HEK293 (cell line): ENCODE measurements at regions not wholly inside any gene's neighbourhood (a gene's known extent, or its start where the extent isn't known, plus 50 kb on each side); places are given as distances from the start of the nearest gene placed in this dataset.

ENCODE experiments used
- CTCF ChIA-PET: fragments of 350-600 bp; formaldehyde crosslinking; extraction: SDS; loops from one replicate; lab custom pipeline; 2021; ENCODE audit warnings: antibody characterized with exemption; lab: Yijun Ruan, JAX
- POLR2A ChIA-PET: fragments of 300-600 bp; formaldehyde crosslinking; extraction: SDS; loops from one replicate; lab custom pipeline; 2020; ENCODE audit warnings: antibody characterized with exemption, inconsistent platforms; lab: Yijun Ruan, JAX
- H3K27ac ChIP-seq: fragments of 200-500 bp; sonication (Bioruptor generic); 2 replicates; pipeline ENCODE4 v1.5.1; 2014; ENCODE audit warnings: low read depth, low read length, control low read depth, inconsistent platforms; ENCODE audit errors: extremely low read depth
- H3K36me3 ChIP-seq, 2 experiments: fragments of 200-500 bp in 1 of 2; sonication (Bioruptor generic) in 1 of 2; 1 replicate in 1 of 2; 2 replicates in 1 of 2; pipeline ENCODE4 v1.5.1; 2014 to 2017; ENCODE audit warnings: inconsistent platforms in 2 of 2, low read length in 2 of 2; ENCODE audit not compliant: control insufficient read depth in 2 of 2, insufficient read depth in 1 of 2
- H3K4me1 ChIP-seq: fragments of 200-500 bp; sonication (Bioruptor generic); 2 replicates; pipeline ENCODE4 v1.5.1; 2014; ENCODE audit warnings: mild to moderate bottlenecking, low read length, inconsistent platforms; ENCODE audit not compliant: control insufficient read depth, insufficient read depth
- H3K4me3 ChIP-seq: 2 replicates; pipeline ENCODE4 v1.5.1; 2011; ENCODE audit warnings: low read depth, mild to moderate bottlenecking, control low read depth, low read length, moderate library complexity
- H3K9me3 ChIP-seq: fragments of 200-500 bp; sonication (Bioruptor generic); 2 replicates; pipeline ENCODE4 v1.5.1; 2014; ENCODE audit warnings: low read depth, low read length, inconsistent platforms; ENCODE audit not compliant: control insufficient read depth, insufficient read depth
- AEBP2 ChIP-seq: fragments of 450-650 bp; formaldehyde crosslinking; IDR thresholded peaks from 2 replicates; pipeline ENCODE4 v1.5.1; 2016; ENCODE audit warnings: missing biosample characterization, missing genetic modification characterization, borderline replicate concordance
- GFI1B ChIP-seq: fragments of 450-650 bp; formaldehyde crosslinking; IDR thresholded peaks from 2 replicates; pipeline ENCODE4 v1.5.1; 2016; ENCODE audit warnings: missing biosample characterization, missing genetic modification characterization
- HOXA7 ChIP-seq: sonication (generic); formaldehyde crosslinking; IDR thresholded peaks from 2 replicates; pipeline ENCODE4 v1.8.1; 2022; ENCODE audit warnings: missing genetic modification reagents, borderline replicate concordance
- HOXC10 ChIP-seq: sonication (generic); formaldehyde crosslinking; IDR thresholded peaks from 2 replicates; pipeline ENCODE4 v1.8.1; 2023; ENCODE audit warnings: mild to moderate bottlenecking, missing genetic modification reagents
- MYNN ChIP-seq: fragments of 450-650 bp; formaldehyde crosslinking; IDR thresholded peaks from 2 replicates; pipeline ENCODE4 v1.5.1; 2016; ENCODE audit warnings: missing biosample characterization, missing genetic modification characterization, borderline replicate concordance
- PBX3 ChIP-seq: sonication (generic); formaldehyde crosslinking; IDR thresholded peaks from 2 replicates; pipeline ENCODE4 v1.8.1; 2022; ENCODE audit warnings: mild to moderate bottlenecking, moderate library complexity, missing genetic modification reagents
- SALL2 ChIP-seq: fragments of 450-650 bp; formaldehyde crosslinking; IDR thresholded peaks from 2 replicates; pipeline ENCODE4 v1.5.0; 2017; ENCODE audit warnings: missing biosample characterization, mild to moderate bottlenecking, missing genetic modification characterization, borderline replicate concordance
- SP2 ChIP-seq: fragments of 450-650 bp; formaldehyde crosslinking; IDR thresholded peaks from 2 replicates; pipeline ENCODE4 v1.5.1; 2016; ENCODE audit warnings: missing biosample characterization, missing genetic modification characterization
- ZBTB11 ChIP-seq: fragments of 450-650 bp; formaldehyde crosslinking; conservative IDR thresholded peaks from 2 replicates; pipeline ENCODE4 v1.5.1; 2016; ENCODE audit warnings: low read depth, missing biosample characterization, missing genetic modification characterization
- ZFHX2 ChIP-seq: fragments of 450-650 bp; formaldehyde crosslinking; conservative IDR thresholded peaks from 2 replicates; pipeline ENCODE4 v1.5.1; 2016; ENCODE audit warnings: missing biosample characterization, missing genetic modification characterization
- ZNF10 ChIP-seq: fragments of 450-650 bp; formaldehyde crosslinking; IDR thresholded peaks from 2 replicates; pipeline ENCODE4 v1.5.1; 2017; ENCODE audit warnings: missing biosample characterization, missing genetic modification characterization
- ZNF223 ChIP-seq: fragments of 450-650 bp; formaldehyde crosslinking; IDR thresholded peaks from 2 replicates; pipeline ENCODE4 v1.5.1; 2016; ENCODE audit warnings: missing biosample characterization, missing genetic modification characterization
- ZNF292 ChIP-seq: fragments of 450-650 bp; formaldehyde crosslinking; IDR thresholded peaks from 2 replicates; pipeline ENCODE4 v1.5.1; 2016; ENCODE audit warnings: low read depth, missing biosample characterization, missing genetic modification characterization, borderline replicate concordance
- ZNF416 ChIP-seq: fragments of 450-650 bp; formaldehyde crosslinking; IDR thresholded peaks from 2 replicates; pipeline ENCODE4 v1.5.1; 2016; ENCODE audit warnings: missing biosample characterization, missing genetic modification characterization
- ZNF549 ChIP-seq: fragments of 450-650 bp; IDR thresholded peaks from 2 replicates; pipeline ENCODE4 v1.5.1; 2018; ENCODE audit warnings: missing biosample characterization, missing genetic modification characterization, mild to moderate bottlenecking, inconsistent platforms, moderate library complexity
- ZNF571 ChIP-seq: fragments of 450-650 bp; formaldehyde crosslinking; IDR thresholded peaks from 2 replicates; pipeline ENCODE4 v1.5.0; 2017; ENCODE audit warnings: missing biosample characterization, missing genetic modification characterization
- ZSCAN18 ChIP-seq: fragments of 450-650 bp; formaldehyde crosslinking; IDR thresholded peaks from 2 replicates; pipeline ENCODE4 v1.5.1; 2016; ENCODE audit warnings: missing biosample characterization, missing genetic modification characterization
- TF ChIP-seq, protein P1 (sequence below): fragments of 450-650 bp; formaldehyde crosslinking; IDR thresholded peaks from 2 replicates; pipeline ENCODE4 v1.5.1; 2017; ENCODE audit warnings: missing biosample characterization, missing genetic modification characterization
- TF ChIP-seq, protein P2 (sequence below): fragments of 450-650 bp; formaldehyde crosslinking; IDR thresholded peaks from 2 replicates; pipeline ENCODE4 v1.5.1; 2016; ENCODE audit warnings: missing biosample characterization, missing genetic modification characterization

DNA sequence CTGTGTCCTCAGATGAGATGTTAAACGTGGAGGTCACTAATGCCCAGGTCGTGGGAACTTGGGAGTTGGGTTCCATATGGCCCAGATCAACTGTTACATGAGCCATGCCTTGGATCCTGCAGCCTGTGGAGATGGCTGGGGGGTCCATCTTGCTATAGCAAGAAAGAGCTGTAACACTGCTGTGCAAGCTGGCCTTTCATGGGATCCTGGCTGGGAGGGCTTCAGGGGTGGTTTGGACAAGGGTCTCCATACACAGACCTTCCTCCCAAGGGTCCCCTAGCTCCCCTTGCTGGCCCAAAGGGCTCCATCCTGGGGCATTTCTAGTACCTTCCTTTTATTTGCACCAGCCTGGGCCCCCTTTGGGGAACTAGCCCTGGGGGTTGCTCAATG lies 337.7 kb downstream of the DYSF start (continued):
- TF ChIP-seq AEBP2 (tag by site-specific recombination) (no peak), ZFHX2 (tag by site-specific recombination) (no peak), GFI1B (no peak), HOXA7 (CRISPR knock-in tag) (no peak), ZNF292 (tag by site-specific recombination) (no peak), ZNF549 (tag by site-specific recombination) (no peak)
- TF ChIP-seq, all 188 proteins: peak for 0

GRCh38 chr2:71790226-71791060 lies 337.1 kb downstream of the DYSF start:
- CTCF ChIA-PET = interaction anchor here (0.6 to 6.3 kb wide), 3 partner anchors 8 to 1047 kb away, joined by 3 to 41 read pairs (median 3); no protein-coding TSS in a partner anchor
- POLR2A ChIA-PET = no interaction called here
- Histone ChIP-seq H3K4me1 (no peaks in the 10 kb centered on the region), H3K36me3 (no peaks in the 10 kb centered on the region), H3K27ac (no peak overlapping the region), H3K4me3 (no peak overlapping the region), H3K9me3 (no peaks in the 10 kb centered on the region)
- TF ChIP-seq ZNF223 = no peak

GRCh38 chr2:71789556-71790204 lies 336.3 kb downstream of the DYSF start:
- H3K36me3 ChIP-seq = no peaks in the 10 kb centered on the region
- H3K4me1 ChIP-seq = no peaks in the 10 kb centered on the region
- ChIA-PET POLR2A (no interaction called here), CTCF (interaction anchor here (0.6 to 6.3 kb wide), 5 partner anchors 9 to 1047 kb away, joined by 3 to 41 read pairs (median 3); no protein-coding TSS in a partner anchor)
- no peak overlapping the region for H3K27ac ChIP-seq
- H3K4me3 ChIP-seq = no peak overlapping the region
- H3K9me3 ChIP-seq = no peaks in the 10 kb centered on the region
- TF ChIP-seq ZBTB11 (tag by site-specific recombination) = no peak
- no peak for TF ChIP-seq SALL2
- no peak for TF ChIP-seq ZNF549 (tag by site-specific recombination)
- TF ChIP-seq, protein P1, sequence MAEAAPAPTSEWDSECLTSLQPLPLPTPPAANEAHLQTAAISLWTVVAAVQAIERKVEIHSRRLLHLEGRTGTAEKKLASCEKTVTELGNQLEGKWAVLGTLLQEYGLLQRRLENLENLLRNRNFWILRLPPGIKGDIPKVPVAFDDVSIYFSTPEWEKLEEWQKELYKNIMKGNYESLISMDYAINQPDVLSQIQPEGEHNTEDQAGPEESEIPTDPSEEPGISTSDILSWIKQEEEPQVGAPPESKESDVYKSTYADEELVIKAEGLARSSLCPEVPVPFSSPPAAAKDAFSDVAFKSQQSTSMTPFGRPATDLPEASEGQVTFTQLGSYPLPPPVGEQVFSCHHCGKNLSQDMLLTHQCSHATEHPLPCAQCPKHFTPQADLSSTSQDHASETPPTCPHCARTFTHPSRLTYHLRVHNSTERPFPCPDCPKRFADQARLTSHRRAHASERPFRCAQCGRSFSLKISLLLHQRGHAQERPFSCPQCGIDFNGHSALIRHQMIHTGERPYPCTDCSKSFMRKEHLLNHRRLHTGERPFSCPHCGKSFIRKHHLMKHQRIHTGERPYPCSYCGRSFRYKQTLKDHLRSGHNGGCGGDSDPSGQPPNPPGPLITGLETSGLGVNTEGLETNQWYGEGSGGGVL (tag by site-specific recombination) = no peak
- no peak for TF ChIP-seq SP2 (tag by site-specific recombination)
- TF ChIP-seq, protein P2, sequence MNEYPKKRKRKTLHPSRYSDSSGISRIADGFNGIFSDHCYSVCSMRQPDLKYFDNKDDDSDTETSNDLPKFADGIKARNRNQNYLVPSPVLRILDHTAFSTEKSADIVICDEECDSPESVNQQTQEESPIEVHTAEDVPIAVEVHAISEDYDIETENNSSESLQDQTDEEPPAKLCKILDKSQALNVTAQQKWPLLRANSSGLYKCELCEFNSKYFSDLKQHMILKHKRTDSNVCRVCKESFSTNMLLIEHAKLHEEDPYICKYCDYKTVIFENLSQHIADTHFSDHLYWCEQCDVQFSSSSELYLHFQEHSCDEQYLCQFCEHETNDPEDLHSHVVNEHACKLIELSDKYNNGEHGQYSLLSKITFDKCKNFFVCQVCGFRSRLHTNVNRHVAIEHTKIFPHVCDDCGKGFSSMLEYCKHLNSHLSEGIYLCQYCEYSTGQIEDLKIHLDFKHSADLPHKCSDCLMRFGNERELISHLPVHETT (tag by site-specific recombination) = no peak
- no peak for TF ChIP-seq HOXC10 (CRISPR knock-in tag)
- TF ChIP-seq ZSCAN18 = no peak
- TF ChIP-seq ZNF571 (tag by site-specific recombination) = no peak
- no peak for TF ChIP-seq ZNF416 (tag by site-specific recombination)
- TF ChIP-seq MYNN = no peak
- TF ChIP-seq ZNF10 (tag by site-specific recombination) = no peak
- no peak for TF ChIP-seq PBX3
